ENCODE measurements at regions not wholly inside any gene's neighbourhood (a gene's known extent, or its start where the extent isn't known, plus 50 kb on each side); places are given as distances from the start of the nearest gene placed in this dataset.

- peaks cover 6% of the 10 kb centered on the region for H3K9me3 Mint-ChIP-seq
- no peaks in the 10 kb centered on the region for H3K4me1 Mint-ChIP-seq (ENCODE audit: low read depth)
- H3K27ac Mint-ChIP-seq = no peak overlapping the region
- TF ChIP-seq, protein P1, sequence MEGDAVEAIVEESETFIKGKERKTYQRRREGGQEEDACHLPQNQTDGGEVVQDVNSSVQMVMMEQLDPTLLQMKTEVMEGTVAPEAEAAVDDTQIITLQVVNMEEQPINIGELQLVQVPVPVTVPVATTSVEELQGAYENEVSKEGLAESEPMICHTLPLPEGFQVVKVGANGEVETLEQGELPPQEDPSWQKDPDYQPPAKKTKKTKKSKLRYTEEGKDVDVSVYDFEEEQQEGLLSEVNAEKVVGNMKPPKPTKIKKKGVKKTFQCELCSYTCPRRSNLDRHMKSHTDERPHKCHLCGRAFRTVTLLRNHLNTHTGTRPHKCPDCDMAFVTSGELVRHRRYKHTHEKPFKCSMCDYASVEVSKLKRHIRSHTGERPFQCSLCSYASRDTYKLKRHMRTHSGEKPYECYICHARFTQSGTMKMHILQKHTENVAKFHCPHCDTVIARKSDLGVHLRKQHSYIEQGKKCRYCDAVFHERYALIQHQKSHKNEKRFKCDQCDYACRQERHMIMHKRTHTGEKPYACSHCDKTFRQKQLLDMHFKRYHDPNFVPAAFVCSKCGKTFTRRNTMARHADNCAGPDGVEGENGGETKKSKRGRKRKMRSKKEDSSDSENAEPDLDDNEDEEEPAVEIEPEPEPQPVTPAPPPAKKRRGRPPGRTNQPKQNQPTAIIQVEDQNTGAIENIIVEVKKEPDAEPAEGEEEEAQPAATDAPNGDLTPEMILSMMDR (IDR thresholded peaks at IDR 0.05) = no peak
- H3K36me3 Mint-ChIP-seq (ENCODE audit: low read depth) = no peaks in the 10 kb centered on the region
- H3K4me3 Mint-ChIP-seq = no peak overlapping the region
- no peaks in the 10 kb centered on the region for H3K27me3 Mint-ChIP-seq (ENCODE audit: insufficient read depth)
- DNase-seq = no peak
These were observed 446.7 kb downstream of the KCTD12 start for GRCh38 chr13:76439546-76439945.

DNA sequence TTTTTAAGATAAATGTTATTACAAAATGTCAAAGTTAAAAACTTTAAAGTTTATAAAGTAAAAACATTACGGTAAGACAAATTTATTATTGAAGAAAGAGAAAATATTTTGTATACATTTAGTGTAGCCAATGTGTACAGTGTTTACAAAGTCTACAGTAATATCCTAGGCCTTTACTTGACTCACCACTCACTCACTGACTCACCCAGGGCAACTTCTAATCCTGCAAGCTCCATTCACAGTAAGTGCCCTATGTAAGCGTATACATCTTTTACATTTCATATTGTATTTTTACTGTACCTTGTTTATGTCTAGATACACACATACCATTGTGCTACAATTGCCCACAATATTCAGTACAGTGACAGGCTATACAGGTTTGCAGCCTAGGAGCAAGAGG is 448.2 kb downstream of the KCTD12 start:
- TF ChIP-seq, protein P1 (IDR thresholded peaks at IDR 0.05) = no peak
- peaks cover 3% of the 10 kb centered on the region for H3K9me3 Mint-ChIP-seq
- H3K27ac Mint-ChIP-seq = no peak overlapping the region
- H3K27me3 Mint-ChIP-seq (ENCODE audit: insufficient read depth) = no peaks in the 10 kb centered on the region
- no peaks in the 10 kb centered on the region for H3K36me3 Mint-ChIP-seq (ENCODE audit: low read depth)
- no peak for DNase-seq
- no peaks in the 10 kb centered on the region for H3K4me1 Mint-ChIP-seq (ENCODE audit: low read depth)
- no peak overlapping the region for H3K4me3 Mint-ChIP-seq

DNA sequence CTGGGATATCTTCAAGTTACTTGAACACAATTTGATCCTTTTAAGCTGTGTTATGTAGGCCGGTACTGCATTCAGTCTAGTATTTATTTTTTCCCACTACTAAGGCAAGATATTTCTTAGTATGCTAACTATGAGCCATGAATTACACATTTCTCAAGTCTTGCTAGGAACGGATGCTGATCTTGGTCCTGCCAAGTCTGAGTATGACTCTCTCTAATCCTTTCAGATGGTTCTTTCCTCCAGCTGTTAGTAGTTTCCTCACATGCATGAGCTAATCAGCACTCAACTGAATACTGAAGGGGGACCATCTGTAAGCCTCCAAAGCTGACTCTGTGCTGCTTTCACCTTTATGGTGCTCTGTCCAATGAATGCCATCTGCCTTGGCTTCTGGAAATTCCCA is 460.3 kb downstream of the KCTD12 start:
- no peaks in the 10 kb centered on the region for H3K27me3 Mint-ChIP-seq (ENCODE audit: insufficient read depth)
- peaks cover 8% of the 10 kb centered on the region for H3K9me3 Mint-ChIP-seq
- no peaks in the 10 kb centered on the region for H3K36me3 Mint-ChIP-seq (ENCODE audit: low read depth)
- no peaks in the 10 kb centered on the region for H3K4me1 Mint-ChIP-seq (ENCODE audit: low read depth)
- no peak for DNase-seq
- no peak overlapping the region for H3K27ac Mint-ChIP-seq
- TF ChIP-seq, protein P1 (IDR thresholded peaks at IDR 0.05) = no peak
- no peak overlapping the region for H3K4me3 Mint-ChIP-seq

GRCh38 chr13:76421011-76421410 is 465.2 kb downstream of the KCTD12 start:
- H3K4me1 Mint-ChIP-seq (ENCODE audit: low read depth) = no peaks in the 10 kb centered on the region
- no peak for DNase-seq
- peaks cover 4% of the 10 kb centered on the region for H3K9me3 Mint-ChIP-seq
- H3K36me3 Mint-ChIP-seq (ENCODE audit: low read depth) = no peaks in the 10 kb centered on the region
- no peak overlapping the region for H3K27ac Mint-ChIP-seq
- TF ChIP-seq, protein P1 (IDR thresholded peaks at IDR 0.05) = no peak
- H3K4me3 Mint-ChIP-seq = no peak overlapping the region
- no peaks in the 10 kb centered on the region for H3K27me3 Mint-ChIP-seq (ENCODE audit: insufficient read depth)

GRCh38 chr13:76418404-76418803 is 467.8 kb downstream of the KCTD12 start:
- Mint-ChIP-seq H3K27me3 (ENCODE audit: insufficient read depth) (no peaks in the 10 kb centered on the region; the same call in 1 of the 2 replicates), H3K36me3 (ENCODE audit: low read depth) (no peaks in the 10 kb centered on the region), H3K9me3 (no peaks in the 10 kb centered on the region; the same call in 1 of the 2 replicates), H3K27ac (no peak overlapping the region), H3K4me3 (no peak overlapping the region), H3K4me1 (ENCODE audit: low read depth) (no peaks in the 10 kb centered on the region)
- TF ChIP-seq, protein P1 (IDR thresholded peaks at IDR 0.05) = no peak
- DNase-seq = no peak

- TF ChIP-seq, protein P1 (IDR thresholded peaks at IDR 0.05) = no peak
- Mint-ChIP-seq H3K4me1 (ENCODE audit: low read depth) (no peaks in the 10 kb centered on the region), H3K27ac (no peak overlapping the region), H3K9me3 (no peaks in the 10 kb centered on the region; the same call in 1 of the 2 replicates), H3K36me3 (ENCODE audit: low read depth) (no peaks in the 10 kb centered on the region), H3K27me3 (ENCODE audit: insufficient read depth) (no peaks in the 10 kb centered on the region; the same call in 1 of the 2 replicates), H3K4me3 (no peak overlapping the region)
- no peak for DNase-seq
These were observed 471.9 kb downstream of the KCTD12 start for GRCh38 chr13:76414320-76414719.
